Thoracic aorta (tissue), 2 donors: ENCODE measurements at regions not wholly inside any gene's neighbourhood (a gene's known extent, or its start where the extent isn't known, plus 50 kb on each side); places are given as distances from the start of the nearest gene placed in this dataset.

Experiments
- ATAC-seq: fragments of 150-250 bp; one replicate; pipeline ENCODE4 v1.8.0; 2017; ENCODE audit warnings: low read depth; ENCODE audit not compliant: insufficient number of reproducible peaks, low FRiP score
- DNase-seq: peaks from one replicate; pipeline ENCODE4 v3.0.0-alpha.2; 2020; ENCODE audit warnings: low spot score
- H3K27ac ChIP-seq, 2 donors: fragments of 200-600 bp; sonication (generic); 1 replicate in 1 of 2; 2 replicates in 1 of 2; pipeline ENCODE4 v1.5.1; 2016; ENCODE audit warnings: mild to moderate bottlenecking in 2 of 2, moderate library complexity in 2 of 2
- H3K27me3 ChIP-seq: fragments of 200-600 bp; sonication (generic); replicated peaks from 2 replicates; pipeline ENCODE4 v1.6.0; 2016; ENCODE audit warnings: mild to moderate bottlenecking; ENCODE audit not compliant: insufficient read depth
- H3K36me3 ChIP-seq: fragments of 200-600 bp; sonication (generic); one replicate; pipeline ENCODE4 v1.5.1; 2016
- H3K4me1 ChIP-seq, 2 donors: fragments of 200-600 bp; sonication (generic); 1 replicate in 1 of 2; 2 replicates in 1 of 2; pipeline versions ENCODE4 v1.5.1 to v1.6.0; 2016; ENCODE audit warnings: low read depth in 2 of 2, mild to moderate bottlenecking in 1 of 2; ENCODE audit not compliant: control insufficient read depth in 1 of 2
- H3K4me3 ChIP-seq: fragments of 200-600 bp; sonication (generic); 2 replicates; pipeline ENCODE4 v1.5.1; 2016; ENCODE audit warnings: mild to moderate bottlenecking
- H3K9me3 ChIP-seq: fragments of 200-600 bp; sonication (generic); 2 replicates; pipeline ENCODE4 v1.5.1; 2016
- CTCF ChIP-seq: fragments of 200-600 bp; sonication (generic); IDR thresholded peaks from one replicate; pipeline ENCODE4 v1.5.1; 2019; ENCODE audit warnings: antibody characterized with exemption

DNA sequence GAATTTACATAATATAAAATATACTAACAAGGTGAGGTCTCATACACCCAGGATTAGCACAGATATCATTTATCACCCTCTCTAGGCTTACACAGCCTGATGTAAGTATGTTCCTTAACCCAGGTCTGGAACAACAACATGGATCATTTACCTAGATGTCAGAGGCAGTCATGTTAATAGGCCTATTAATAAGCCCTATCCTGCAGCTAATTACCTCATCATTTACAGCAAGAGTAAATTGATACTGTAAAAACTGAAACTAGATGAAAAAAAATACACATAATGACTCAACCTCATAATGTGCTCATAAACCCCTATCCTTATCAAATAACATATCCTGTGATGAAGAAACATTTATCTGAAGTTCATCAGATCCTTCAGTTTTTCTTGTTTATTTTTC is 334.3 kb upstream of the MANEA start:
- Histone ChIP-seq H3K27ac (no peak overlapping the region), H3K4me3 (no peak overlapping the region), H3K36me3 (no peaks in the 10 kb centered on the region), H3K4me1 (no peaks in the 10 kb centered on the region), H3K27me3 (no peaks in the 10 kb centered on the region), H3K9me3 (no peaks in the 10 kb centered on the region)
- no peak for DNase-seq
- no peak for TF ChIP-seq CTCF
- no peak for ATAC-seq

DNA sequence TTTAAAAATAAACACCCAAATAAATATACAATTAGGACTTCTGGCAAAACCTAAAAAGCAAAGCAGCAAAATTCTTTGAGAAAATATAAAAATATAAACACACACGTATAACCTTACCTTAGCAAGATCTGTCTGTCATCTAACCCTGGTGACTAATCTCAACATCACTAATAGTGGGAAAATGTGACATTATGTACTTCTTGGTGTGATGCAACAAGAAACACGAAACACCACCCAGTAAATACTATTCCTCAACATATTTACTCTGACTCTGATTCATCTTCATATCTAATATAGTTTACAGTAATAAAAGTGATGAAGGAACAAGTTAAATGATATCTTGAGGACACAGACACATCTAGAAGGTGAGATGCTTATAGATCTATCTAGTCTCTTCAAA is 332.6 kb upstream of the MANEA start:
- DNase-seq (no peak), ATAC-seq (no peak)
- Histone ChIP-seq H3K4me1 (no peaks in the 10 kb centered on the region), H3K36me3 (no peaks in the 10 kb centered on the region), H3K4me3 (no peak overlapping the region), H3K9me3 (no peaks in the 10 kb centered on the region), H3K27me3 (no peaks in the 10 kb centered on the region), H3K27ac (no peak overlapping the region)
- no peak for TF ChIP-seq CTCF

DNA sequence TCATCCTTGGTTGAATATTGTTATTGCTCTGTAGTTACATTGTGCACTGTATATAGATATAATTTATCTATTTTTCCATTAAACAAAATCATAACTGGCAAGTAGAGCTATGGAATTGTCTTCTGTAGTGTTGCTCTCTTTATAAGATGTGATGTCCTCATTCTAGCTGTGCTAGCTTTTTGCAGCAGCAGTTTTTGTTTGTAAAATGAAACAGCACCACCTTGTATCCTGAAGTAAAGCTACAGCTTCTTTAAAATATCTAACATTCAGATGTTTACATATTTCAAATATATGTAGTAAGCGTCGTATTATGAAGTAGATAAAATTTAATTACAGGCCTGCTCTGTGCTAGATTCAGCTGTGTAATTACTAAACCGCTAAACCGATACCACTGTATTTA is 328.8 kb upstream of the MANEA start:
- H3K27ac ChIP-seq, result no peak overlapping the region
- DNase-seq (no peak), ATAC-seq (no peak)
- H3K36me3 ChIP-seq, result no peaks in the 10 kb centered on the region
- H3K27me3 ChIP-seq, result no peaks in the 10 kb centered on the region
- TF ChIP-seq CTCF, result no peak
- H3K4me1 ChIP-seq, result no peaks in the 10 kb centered on the region
- no peaks in the 10 kb centered on the region for H3K9me3 ChIP-seq
- no peak overlapping the region for H3K4me3 ChIP-seq

- Histone ChIP-seq H3K27me3 (no peaks in the 10 kb centered on the region), H3K27ac (no peak overlapping the region), H3K9me3 (no peaks in the 10 kb centered on the region), H3K4me1 (no peaks in the 10 kb centered on the region), H3K36me3 (no peaks in the 10 kb centered on the region), H3K4me3 (no peak overlapping the region)
- no peak for TF ChIP-seq CTCF
- ATAC-seq, result no peak
- no peak for DNase-seq
These were observed 328.2 kb upstream of the MANEA start for GRCh38 chr6:95249175-95249574.

DNA sequence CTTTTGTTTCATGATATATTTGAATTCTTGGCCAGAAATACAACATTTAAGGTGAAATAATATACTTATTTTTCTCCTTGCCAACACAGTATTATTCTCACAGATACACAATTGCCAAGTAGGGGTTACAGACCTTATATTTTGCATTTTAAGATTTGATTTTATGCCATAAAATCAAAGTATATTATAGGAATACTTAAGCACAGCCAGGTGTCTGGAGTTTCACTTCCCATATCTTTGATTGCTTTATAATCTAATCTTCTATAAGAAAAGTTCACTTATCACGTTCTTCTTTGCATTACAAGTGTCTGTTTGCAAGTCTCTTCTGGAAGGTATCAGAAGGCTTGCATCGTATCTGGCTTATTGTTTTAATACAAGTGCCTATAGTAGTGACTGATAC is 327.7 kb upstream of the MANEA start:
- DNase-seq, result no peak
- H3K4me3 ChIP-seq, result no peak overlapping the region
- H3K27ac ChIP-seq, result no peak overlapping the region
- H3K4me1 ChIP-seq, result no peaks in the 10 kb centered on the region
- no peaks in the 10 kb centered on the region for H3K36me3 ChIP-seq
- no peaks in the 10 kb centered on the region for H3K27me3 ChIP-seq
- no peak for TF ChIP-seq CTCF
- no peak for ATAC-seq
- H3K9me3 ChIP-seq, result no peaks in the 10 kb centered on the region
